ENCODE measurements at regions not wholly inside any gene's neighbourhood (a gene's known extent, or its start where the extent isn't known, plus 50 kb on each side); places are given as distances from the start of the nearest gene placed in this dataset.

GRCh38 chr9:38334234-38334633, 58.3 kb upstream of the ALDH1B1 start:
- Histone ChIP-seq H3K14ac (ENCODE audit: insufficient read length) (no peak overlapping the region), H3K4me1 (replicated peaks in 1 of 4; ENCODE audit: control insufficient read depth in 3 of 4, insufficient read depth in 4 of 4, low read length in 3 of 4) (peaks cover 0 to 9% (median 2%) of the 10 kb centered on the region in 4 experiments; a peak in 3 of 7 replicates), H3K56ac (replicated peaks; ENCODE audit: insufficient read length, low read depth, low read length) (no peak overlapping the region), H3K9ac (replicated peaks in 1 of 4; ENCODE audit: extremely low read depth in 1 of 4, low read depth in 3 of 4, low read length in 3 of 4) (no peak overlapping the region), H3K18ac (ENCODE audit: extremely low read depth, low read length) (no peak overlapping the region), H3K23me2 (ENCODE audit: low read depth, low read length) (no peaks in the 10 kb centered on the region), H3K36me3 (ENCODE audit: control insufficient read depth in 2 of 4, insufficient read depth in 4 of 4, low read length in 3 of 4) (no peaks in the 10 kb centered on the region), H3K4me3 (ENCODE audit: extremely low read depth in 1 of 4, insufficient read depth in 2 of 4, low read depth in 3 of 4, low read length in 4 of 4) (no peak overlapping the region), H3K4ac (replicated peaks; ENCODE audit: insufficient read length, low read depth, low read length) (no peak overlapping the region), H3K9me3 (ENCODE audit: insufficient read depth in 2 of 2, low read depth in 1 of 2, low read length in 1 of 2) (no peaks in the 10 kb centered on the region), H2BK5ac (ENCODE audit: low read depth, low read length) (no peak overlapping the region), H2BK20ac (ENCODE audit: low read length) (no peak overlapping the region), H3K23ac (ENCODE audit: insufficient read length) (no peak overlapping the region), H3K27ac (ENCODE audit: low read depth, low read length) (no peak overlapping the region), H3K79me2 (ENCODE audit: control insufficient read depth in 1 of 2, insufficient read depth in 2 of 2, low read length in 2 of 2) (no peaks in the 10 kb centered on the region), H2AFZ (ENCODE audit: low read length) (no peak overlapping the region), H4K5ac (ENCODE audit: insufficient read length, low read depth, low read length) (no peak overlapping the region), H3K4me2 (ENCODE audit: insufficient read depth in 1 of 2, low read depth in 2 of 2, low read length in 2 of 2) (no peak overlapping the region), H3K79me1 (ENCODE audit: low read depth, low read length) (no peaks in the 10 kb centered on the region), H4K91ac (replicated peaks; ENCODE audit: insufficient read length, low read length) (no peak overlapping the region), H2BK15ac (ENCODE audit: low read length) (no peak overlapping the region), H4K20me1 (replicated peaks in 1 of 2; ENCODE audit: control insufficient read depth in 1 of 2, insufficient read depth in 2 of 2, low read length in 2 of 2) (peaks cover 1% of the 10 kb centered on the region in 2 experiments), H2BK120ac (replicated peaks; ENCODE audit: low read depth, low read length) (no peak overlapping the region), H2BK12ac (ENCODE audit: low read depth, low read length) (no peak overlapping the region), H3K27me3 (replicated peaks in 1 of 4; ENCODE audit: control insufficient read depth in 3 of 4, extremely low read depth in 1 of 4, insufficient read depth in 3 of 4, low read length in 3 of 4) (no peaks in the 10 kb centered on the region; a peak in 1 of 7 replicates), H4K8ac (ENCODE audit: extremely low read depth, insufficient read depth, low read length) (no peak overlapping the region), H2AK5ac (ENCODE audit: low read depth, low read length) (no peak overlapping the region)
- CTCF ChIA-PET (ENCODE audit: partially characterized antibody): interaction anchor here (0.6 to 7.1 kb wide), 36 partner anchors 11 to 672 kb away, joined by 3 to 62 read pairs (median 4); no protein-coding TSS in a partner anchor
- DNase-seq (ENCODE audit: low read depth in 1 of 2, low spot score in 2 of 2) (no peak), FAIRE-seq (peak; percentile 94)
- POLR2A ChIA-PET (ENCODE audit: partially characterized antibody): no interaction called here
- TF ChIP-seq PHF8 (conservative IDR thresholded peaks at IDR 0.05; ENCODE audit: low read depth, low read length) (no peak), RAD21 (IDR thresholded peaks at IDR 0.05 in 1 of 2, conservative IDR thresholded peaks at IDR 0.05 in 1 of 2; ENCODE audit: low read depth in 2 of 2, low read length in 2 of 2) (peak; percentile 75), RFX5 (IDR thresholded peaks at IDR 0.05; ENCODE audit: borderline replicate concordance, low read depth, low read length) (no peak), CTCF (IDR thresholded peaks at IDR 0.05; ENCODE audit: control extremely low read depth in 1 of 3, insufficient read depth in 1 of 3, low read depth in 1 of 3, low read length in 3 of 3) (peak in 2 of 3 experiments; percentile 65 to 79; a peak in 3 of 4 replicates)
- 50% methylated on average over 3 of the region's 3 CpGs; no CpG with 5 or more reads in 1 of the 2 experiments for WGBS, 2 experiments (ENCODE audit: extremely low coverage in 1 of 2, insufficient coverage in 1 of 2, insufficient read length in 1 of 2, insufficient replicate concordance in 2 of 2, low coverage in 1 of 2, low lambda C conversion rate in 2 of 2, missing lambda C conversion rate in 1 of 2)

Data from H1 (cell line).